ENCODE measurements at regions not wholly inside any gene's neighbourhood (a gene's known extent, or its start where the extent isn't known, plus 50 kb on each side); places are given as distances from the start of the nearest gene placed in this dataset.

DNA sequence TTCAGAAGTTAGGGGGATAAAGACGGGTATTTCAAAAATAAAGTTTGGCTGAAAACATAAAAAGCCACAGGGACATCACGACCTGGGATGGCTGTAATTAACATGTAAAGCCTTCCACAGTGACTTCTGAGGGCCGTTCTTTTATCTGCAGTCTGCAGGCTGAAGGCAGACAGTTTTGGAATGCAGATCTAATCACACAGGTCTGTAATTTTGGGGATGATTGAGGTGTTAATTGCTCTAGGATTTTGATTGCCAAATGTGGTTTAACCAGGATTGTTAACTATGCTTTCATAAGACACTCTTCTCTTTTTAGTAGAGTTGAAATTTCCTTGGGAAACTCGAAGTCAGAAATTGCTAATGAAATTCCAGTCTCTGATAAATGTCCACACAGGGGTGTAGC lies 355.5 kb downstream of the ATP23 start:
- Histone ChIP-seq H3K36me3 (no peaks in the 10 kb centered on the region), H3K4me3 (no peak overlapping the region), H3K27me3 (ENCODE audit: low read depth) (no peaks in the 10 kb centered on the region), H3K27ac (no peak overlapping the region), H3K4me1 (no peaks in the 10 kb centered on the region), H3K9me3 (no peaks in the 10 kb centered on the region)
- intact Hi-C loops (cut with DNase I): no loop called here
- DNase-seq: no peak
- no peak for ATAC-seq
- TF ChIP-seq, protein P1, sequence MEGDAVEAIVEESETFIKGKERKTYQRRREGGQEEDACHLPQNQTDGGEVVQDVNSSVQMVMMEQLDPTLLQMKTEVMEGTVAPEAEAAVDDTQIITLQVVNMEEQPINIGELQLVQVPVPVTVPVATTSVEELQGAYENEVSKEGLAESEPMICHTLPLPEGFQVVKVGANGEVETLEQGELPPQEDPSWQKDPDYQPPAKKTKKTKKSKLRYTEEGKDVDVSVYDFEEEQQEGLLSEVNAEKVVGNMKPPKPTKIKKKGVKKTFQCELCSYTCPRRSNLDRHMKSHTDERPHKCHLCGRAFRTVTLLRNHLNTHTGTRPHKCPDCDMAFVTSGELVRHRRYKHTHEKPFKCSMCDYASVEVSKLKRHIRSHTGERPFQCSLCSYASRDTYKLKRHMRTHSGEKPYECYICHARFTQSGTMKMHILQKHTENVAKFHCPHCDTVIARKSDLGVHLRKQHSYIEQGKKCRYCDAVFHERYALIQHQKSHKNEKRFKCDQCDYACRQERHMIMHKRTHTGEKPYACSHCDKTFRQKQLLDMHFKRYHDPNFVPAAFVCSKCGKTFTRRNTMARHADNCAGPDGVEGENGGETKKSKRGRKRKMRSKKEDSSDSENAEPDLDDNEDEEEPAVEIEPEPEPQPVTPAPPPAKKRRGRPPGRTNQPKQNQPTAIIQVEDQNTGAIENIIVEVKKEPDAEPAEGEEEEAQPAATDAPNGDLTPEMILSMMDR (IDR thresholded peaks at IDR 0.05): no peak

DNA sequence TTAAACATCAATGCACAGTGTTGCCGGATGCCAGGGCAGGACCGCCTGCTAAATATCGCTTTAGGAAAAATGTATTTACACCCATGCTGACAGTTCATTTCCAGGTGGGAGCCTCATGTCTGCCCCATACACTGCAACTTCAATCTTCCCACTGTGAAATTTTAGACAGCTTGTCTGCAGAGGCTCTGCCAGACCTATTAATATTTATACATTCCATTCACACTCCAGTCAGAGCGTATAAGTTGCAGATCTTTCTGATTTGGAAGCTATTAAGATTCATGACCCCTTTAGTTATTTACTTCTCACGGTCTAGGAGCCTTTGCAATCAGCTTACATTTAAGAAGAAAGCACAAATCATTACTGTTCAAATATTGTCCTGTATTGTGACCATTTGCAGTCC lies 357.4 kb downstream of the ATP23 start:
- no peaks in the 10 kb centered on the region for H3K27me3 ChIP-seq (ENCODE audit: low read depth)
- no peak overlapping the region for H3K27ac ChIP-seq
- H3K36me3 ChIP-seq: no peaks in the 10 kb centered on the region
- TF ChIP-seq, protein P1 (IDR thresholded peaks at IDR 0.05): no peak
- no peak overlapping the region for H3K4me3 ChIP-seq
- intact Hi-C loops (cut with DNase I): no loop called here
- no peaks in the 10 kb centered on the region for H3K9me3 ChIP-seq
- ATAC-seq (no peak), DNase-seq (no peak)
- no peaks in the 10 kb centered on the region for H3K4me1 ChIP-seq

DNA sequence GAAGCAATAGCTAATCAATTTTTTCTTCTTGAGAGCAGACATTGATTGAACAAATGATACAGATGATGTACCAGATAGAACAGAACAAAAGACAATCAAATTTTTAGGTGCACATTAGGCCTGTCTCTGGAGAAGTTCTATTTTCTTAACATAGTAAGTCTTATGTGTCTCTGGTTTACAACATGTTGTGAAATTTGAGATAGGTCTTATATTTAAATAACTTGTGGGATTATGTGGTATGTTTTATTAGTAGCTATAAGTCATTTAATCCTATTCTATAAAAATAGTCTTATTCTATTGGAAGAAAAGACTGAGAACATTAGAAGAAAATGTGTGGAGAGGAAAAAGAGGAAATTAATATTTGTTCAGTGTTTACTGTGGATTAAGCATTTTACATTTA lies 358.0 kb downstream of the ATP23 start:
- ATAC-seq: no peak

DNA sequence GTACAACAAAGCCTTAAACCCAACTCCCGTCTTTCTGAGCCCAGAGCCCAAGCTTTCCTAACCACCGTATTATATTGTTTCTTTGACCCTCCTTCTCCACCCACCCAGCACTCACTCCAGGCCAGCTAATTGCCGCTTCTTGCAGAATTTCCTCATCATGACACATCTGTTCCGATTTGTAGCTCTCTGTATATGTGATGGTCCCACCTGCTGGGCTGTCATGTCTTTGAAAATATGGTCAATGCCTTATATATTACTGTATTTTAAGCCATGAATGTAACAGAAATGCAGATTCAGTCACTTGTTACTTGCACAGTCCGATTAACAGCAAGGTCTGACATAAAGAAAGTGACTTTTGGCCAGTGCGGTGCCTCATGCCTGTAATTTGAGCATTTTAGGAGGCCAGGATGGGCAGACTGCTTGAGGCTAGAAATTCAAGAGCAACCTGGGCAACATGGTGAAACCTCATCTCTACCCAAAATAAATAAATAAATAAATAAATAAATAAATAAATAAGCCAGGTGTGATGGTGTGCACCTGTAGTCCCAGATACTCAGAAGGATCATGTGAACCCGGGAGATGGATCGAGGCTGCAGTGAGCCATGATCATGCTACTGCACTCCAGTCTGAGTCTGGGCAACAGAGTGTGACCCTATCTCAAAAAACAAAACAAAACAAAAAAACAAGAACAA lies 359.8 kb downstream of the ATP23 start:
- ATAC-seq: no peak
- Histone ChIP-seq H3K27me3 (ENCODE audit: low read depth) (no peaks in the 10 kb centered on the region), H3K9me3 (no peaks in the 10 kb centered on the region), H3K36me3 (no peaks in the 10 kb centered on the region), H3K4me1 (no peaks in the 10 kb centered on the region), H3K27ac (no peak overlapping the region), H3K4me3 (no peak overlapping the region)
- intact Hi-C loops (cut with DNase I): no loop called here
- TF ChIP-seq, protein P1 (IDR thresholded peaks at IDR 0.05): no peak
- no peak for DNase-seq

More for the DNA sequence above, 358.0 kb downstream of the ATP23 start:
- Histone ChIP-seq H3K9me3 (no peaks in the 10 kb centered on the region), H3K27me3 (ENCODE audit: low read depth) (no peaks in the 10 kb centered on the region), H3K36me3 (no peaks in the 10 kb centered on the region), H3K4me1 (no peaks in the 10 kb centered on the region), H3K4me3 (no peak overlapping the region), H3K27ac (no peak overlapping the region)
- TF ChIP-seq, protein P1 (IDR thresholded peaks at IDR 0.05): no peak
- intact Hi-C loops (cut with DNase I): no loop called here
- no peak for DNase-seq

DNA sequence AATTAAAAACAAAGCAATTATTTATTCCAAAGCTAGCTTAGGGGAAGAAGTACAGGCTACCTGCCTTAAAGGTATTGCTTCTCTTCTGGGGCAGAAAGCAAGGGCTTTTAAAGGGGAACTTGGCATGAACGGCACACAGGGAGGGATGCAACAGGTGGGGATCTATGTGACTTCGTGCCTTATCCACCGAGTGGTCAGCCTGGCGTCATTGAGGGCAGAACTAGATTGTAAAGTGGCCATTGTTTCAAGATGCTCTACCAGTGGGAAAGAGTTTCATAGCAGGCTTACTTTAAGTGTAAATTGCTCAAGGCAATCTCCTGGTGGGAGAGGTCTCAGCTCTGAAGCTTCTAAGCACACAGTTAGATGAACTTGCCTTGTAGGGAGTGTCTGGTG lies 360.4 kb downstream of the ATP23 start:
- no peaks in the 10 kb centered on the region for H3K27me3 ChIP-seq (ENCODE audit: low read depth)
- H3K4me1 ChIP-seq: no peaks in the 10 kb centered on the region
- H3K9me3 ChIP-seq: no peaks in the 10 kb centered on the region
- H3K27ac ChIP-seq: no peak overlapping the region
- ATAC-seq (no peak), DNase-seq (no peak)
- TF ChIP-seq, protein P1 (IDR thresholded peaks at IDR 0.05): no peak
- H3K4me3 ChIP-seq: no peak overlapping the region
- H3K36me3 ChIP-seq: no peaks in the 10 kb centered on the region
- intact Hi-C loops (cut with DNase I): no loop called here
